A673 (cell line): ENCODE measurements at regions not wholly inside any gene's neighbourhood (a gene's known extent, or its start where the extent isn't known, plus 50 kb on each side); places are given as distances from the start of the nearest gene placed in this dataset.

Experiments used
- EZH2 ChIP-seq: fragments of 200-600 bp; sonication (generic); IDR thresholded peaks from 2 replicates; pipeline ENCODE4 v1.6.1; 2017; ENCODE audit warnings: borderline replicate concordance, low read depth, mild to moderate bottlenecking, mixed read lengths, antibody characterized with exemption, low read length; ENCODE audit not compliant: poor library complexity, severe bottlenecking
- TF ChIP-seq, protein P1 (sequence below): fragments of 300-800, 200-600 bp; sonication (generic); conservative IDR thresholded peaks from 2 replicates; pipeline ENCODE4 v1.5.1; 2017; ENCODE audit warnings: low read depth, mild to moderate bottlenecking, antibody characterized with exemption, low read length, moderate library complexity, mixed read lengths

DNA sequence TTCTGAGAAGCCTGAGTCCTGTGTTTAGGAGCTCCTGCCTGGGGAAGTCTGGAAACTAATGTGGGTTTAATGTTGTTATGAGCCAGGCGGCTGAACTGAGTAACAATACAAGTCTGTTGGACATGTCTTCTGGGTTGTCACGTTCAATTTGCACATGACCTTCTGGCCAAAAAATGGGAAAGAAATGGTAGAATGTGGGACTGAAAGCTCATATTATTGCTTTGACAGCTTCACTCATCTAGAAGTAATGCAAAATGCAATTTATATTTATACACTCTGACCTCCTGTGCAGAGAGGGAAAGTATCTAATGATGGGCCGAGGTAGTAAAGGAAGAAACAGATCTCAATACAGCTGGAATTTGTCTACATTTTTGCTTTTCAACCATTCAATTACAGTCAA is 75.8 kb downstream of the NR2F2 start:
- TF ChIP-seq, protein P1, sequence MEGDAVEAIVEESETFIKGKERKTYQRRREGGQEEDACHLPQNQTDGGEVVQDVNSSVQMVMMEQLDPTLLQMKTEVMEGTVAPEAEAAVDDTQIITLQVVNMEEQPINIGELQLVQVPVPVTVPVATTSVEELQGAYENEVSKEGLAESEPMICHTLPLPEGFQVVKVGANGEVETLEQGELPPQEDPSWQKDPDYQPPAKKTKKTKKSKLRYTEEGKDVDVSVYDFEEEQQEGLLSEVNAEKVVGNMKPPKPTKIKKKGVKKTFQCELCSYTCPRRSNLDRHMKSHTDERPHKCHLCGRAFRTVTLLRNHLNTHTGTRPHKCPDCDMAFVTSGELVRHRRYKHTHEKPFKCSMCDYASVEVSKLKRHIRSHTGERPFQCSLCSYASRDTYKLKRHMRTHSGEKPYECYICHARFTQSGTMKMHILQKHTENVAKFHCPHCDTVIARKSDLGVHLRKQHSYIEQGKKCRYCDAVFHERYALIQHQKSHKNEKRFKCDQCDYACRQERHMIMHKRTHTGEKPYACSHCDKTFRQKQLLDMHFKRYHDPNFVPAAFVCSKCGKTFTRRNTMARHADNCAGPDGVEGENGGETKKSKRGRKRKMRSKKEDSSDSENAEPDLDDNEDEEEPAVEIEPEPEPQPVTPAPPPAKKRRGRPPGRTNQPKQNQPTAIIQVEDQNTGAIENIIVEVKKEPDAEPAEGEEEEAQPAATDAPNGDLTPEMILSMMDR: no peak
- TF ChIP-seq EZH2: no peak
